ENCODE measurements at regions not wholly inside any gene's neighbourhood (a gene's known extent, or its start where the extent isn't known, plus 50 kb on each side); places are given as distances from the start of the nearest gene placed in this dataset.
A peak's percentile ranks its signal among the peaks of the same experiment; 100 is the strongest.

GRCh38 chr2:181810823-181811695, 80.5 kb upstream of the ITPRID2 start (continued):
- peak; percentile 75 to 92; a peak in 3 of 4 replicates for TF ChIP-seq FOXA3 (CRISPR knock-in tag; conservative IDR thresholded peaks at IDR 0.05 in 1 of 2, IDR thresholded peaks at IDR 0.05 in 1 of 2)
- TF ChIP-seq HMBOX1 (IDR thresholded peaks at IDR 0.05): peak; percentile 87
- no peak for TF ChIP-seq ESRRB (CRISPR knock-in tag; IDR thresholded peaks at IDR 0.05; ENCODE audit: borderline replicate concordance)
- TF ChIP-seq SMARCE1 (IDR thresholded peaks at IDR 0.05): peak; percentile 95
- no peak; the same call in 1 of the 2 replicates for TF ChIP-seq MAFK (IDR thresholded peaks at IDR 0.05; ENCODE audit: low read length)
- peak; percentile 64; the same call in 1 of the 2 replicates for TF ChIP-seq ATF7 (IDR thresholded peaks at IDR 0.05)
- peak; percentile 96 for TF ChIP-seq JUN (IDR thresholded peaks at IDR 0.05; ENCODE audit: borderline replicate concordance, low read depth, low read length)
- TF ChIP-seq JUN (CRISPR knock-in tag; IDR thresholded peaks at IDR 0.05; ENCODE audit: borderline replicate concordance): no peak
- TF ChIP-seq STAG1 (CRISPR knock-in tag; IDR thresholded peaks at IDR 0.05; ENCODE audit: borderline replicate concordance): no peak
- 0 out of 2 replicates have a peak, but pooled peaks have one; percentile 15 for TF ChIP-seq ZNF592 (IDR thresholded peaks at IDR 0.05)
- no peak for TF ChIP-seq FOXK2 (conservative IDR thresholded peaks at IDR 0.05 in 1 of 2, IDR thresholded peaks at IDR 0.05 in 1 of 2; ENCODE audit: low read depth in 2 of 2)
- TF ChIP-seq MEF2A (IDR thresholded peaks at IDR 0.05; ENCODE audit: control insufficient read depth, low read depth, low read length): peak; percentile 73; the same call in 1 of the 2 replicates
- TF ChIP-seq ZNF445 (CRISPR knock-in tag; IDR thresholded peaks at IDR 0.05; ENCODE audit: low read depth): no peak
- peak; percentile 55; the same call in 1 of the 2 replicates for TF ChIP-seq NFE2 (IDR thresholded peaks at IDR 0.05; ENCODE audit: low read depth)
- no peak for TF ChIP-seq CSDE1 (IDR thresholded peaks at IDR 0.05)
- TF ChIP-seq CEBPG (CRISPR knock-in tag; IDR thresholded peaks at IDR 0.05): no peak
- 0 out of 4 replicates have a peak, but pooled peaks of 1 of the 2 experiments have one; percentile 9 for TF ChIP-seq CEBPG (tag; conservative IDR thresholded peaks at IDR 0.05 in 1 of 2, IDR thresholded peaks at IDR 0.05 in 1 of 2)
- TF ChIP-seq CCNT2 (IDR thresholded peaks at IDR 0.05; ENCODE audit: borderline replicate concordance, extremely low read depth, insufficient read length, low read depth, low read length): peak; percentile 49
- TF ChIP-seq TCF15 (CRISPR knock-in tag; IDR thresholded peaks at IDR 0.05): no peak
- TF ChIP-seq ATF3 (IDR thresholded peaks at IDR 0.05): peak; percentile 95
- TF ChIP-seq ATF3 (CRISPR knock-in tag; conservative IDR thresholded peaks at IDR 0.05): no peak
